Spleen (tissue), 7 donors: ENCODE measurements at regions not wholly inside any gene's neighbourhood (a gene's known extent, or its start where the extent isn't known, plus 50 kb on each side); places are given as distances from the start of the nearest gene placed in this dataset.

Experiments used
- POLR2A ChIP-seq, 3 donors: fragments of 450-650 bp; IDR thresholded peaks; one replicate each; pipeline ENCODE4 v1.5.1; 2017; ENCODE audit warnings: antibody characterized with exemption in 3 of 3, mild to moderate bottlenecking in 1 of 3
- TF ChIP-seq, protein P1 (sequence below), 11 experiments: fragments of 200-600 bp in 7 of 11; fragments of 450-650 bp in 4 of 11; sonication (generic) in 4 of 11; IDR thresholded peaks in 8 of 11; conservative IDR thresholded peaks in 3 of 11; 1 replicate in 7 of 11; 2 replicates in 4 of 11; pipeline versions ENCODE4 v1.4.0 to v1.8.0; 2016 to 2021; ENCODE audit warnings: antibody characterized with exemption in 11 of 11, inconsistent platforms in 4 of 11, mild to moderate bottlenecking in 1 of 11
- donor health status: DM: no; HTN: no; CAD: no; lungs with moderate emphysema.
- donor health status: DM: no; HTN: no; CAD: no.
- donor health status: DM: no; HTN: no; CAD: no.

DNA sequence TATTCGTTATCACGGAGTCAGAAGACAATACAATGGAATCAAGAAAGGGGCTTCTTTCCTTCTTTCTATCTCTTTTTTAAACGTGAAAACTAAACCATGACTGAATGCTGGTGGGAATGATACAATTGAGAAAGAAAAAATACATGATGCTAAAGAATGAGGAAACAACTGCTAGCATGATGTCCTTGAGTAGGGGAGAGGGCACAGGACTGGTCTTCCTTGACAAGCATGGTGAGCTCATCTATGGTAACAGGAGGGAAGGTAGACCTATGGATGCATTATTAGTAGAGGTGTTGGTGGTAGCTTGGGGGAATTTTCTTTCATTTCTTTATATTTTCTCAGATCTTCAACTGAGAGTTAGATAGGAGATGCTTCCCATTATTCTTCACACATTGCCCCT is 88.9 kb upstream of the COL1A2 start:
- TF ChIP-seq, protein P1, sequence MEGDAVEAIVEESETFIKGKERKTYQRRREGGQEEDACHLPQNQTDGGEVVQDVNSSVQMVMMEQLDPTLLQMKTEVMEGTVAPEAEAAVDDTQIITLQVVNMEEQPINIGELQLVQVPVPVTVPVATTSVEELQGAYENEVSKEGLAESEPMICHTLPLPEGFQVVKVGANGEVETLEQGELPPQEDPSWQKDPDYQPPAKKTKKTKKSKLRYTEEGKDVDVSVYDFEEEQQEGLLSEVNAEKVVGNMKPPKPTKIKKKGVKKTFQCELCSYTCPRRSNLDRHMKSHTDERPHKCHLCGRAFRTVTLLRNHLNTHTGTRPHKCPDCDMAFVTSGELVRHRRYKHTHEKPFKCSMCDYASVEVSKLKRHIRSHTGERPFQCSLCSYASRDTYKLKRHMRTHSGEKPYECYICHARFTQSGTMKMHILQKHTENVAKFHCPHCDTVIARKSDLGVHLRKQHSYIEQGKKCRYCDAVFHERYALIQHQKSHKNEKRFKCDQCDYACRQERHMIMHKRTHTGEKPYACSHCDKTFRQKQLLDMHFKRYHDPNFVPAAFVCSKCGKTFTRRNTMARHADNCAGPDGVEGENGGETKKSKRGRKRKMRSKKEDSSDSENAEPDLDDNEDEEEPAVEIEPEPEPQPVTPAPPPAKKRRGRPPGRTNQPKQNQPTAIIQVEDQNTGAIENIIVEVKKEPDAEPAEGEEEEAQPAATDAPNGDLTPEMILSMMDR (IDR thresholded peaks at IDR 0.05 in 8 of 11, conservative IDR thresholded peaks at IDR 0.05 in 3 of 11) = no peak
- TF ChIP-seq POLR2A (IDR thresholded peaks at IDR 0.05) = no peak
